ENCODE measurements at regions not wholly inside any gene's neighbourhood (a gene's known extent, or its start where the extent isn't known, plus 50 kb on each side); places are given as distances from the start of the nearest gene placed in this dataset.

- TF ChIP-seq CTCF (IDR thresholded peaks at IDR 0.05) (no peak), POLR2A (IDR thresholded peaks at IDR 0.05) (no peak)
Observed at GRCh38 chr14:89466944-89467343, 49.9 kb upstream of the FOXN3 start.
